ENCODE measurements at regions not wholly inside any gene's neighbourhood (a gene's known extent, or its start where the extent isn't known, plus 50 kb on each side); places are given as distances from the start of the nearest gene placed in this dataset.
A peak's percentile ranks its signal among the peaks of the same experiment; 100 is the strongest.
"Not testable (repeated sequence)": the region's sequence is repeated elsewhere in the genome, so short reads cannot be mapped to it uniquely, and the experiment has no call there.

DNA sequence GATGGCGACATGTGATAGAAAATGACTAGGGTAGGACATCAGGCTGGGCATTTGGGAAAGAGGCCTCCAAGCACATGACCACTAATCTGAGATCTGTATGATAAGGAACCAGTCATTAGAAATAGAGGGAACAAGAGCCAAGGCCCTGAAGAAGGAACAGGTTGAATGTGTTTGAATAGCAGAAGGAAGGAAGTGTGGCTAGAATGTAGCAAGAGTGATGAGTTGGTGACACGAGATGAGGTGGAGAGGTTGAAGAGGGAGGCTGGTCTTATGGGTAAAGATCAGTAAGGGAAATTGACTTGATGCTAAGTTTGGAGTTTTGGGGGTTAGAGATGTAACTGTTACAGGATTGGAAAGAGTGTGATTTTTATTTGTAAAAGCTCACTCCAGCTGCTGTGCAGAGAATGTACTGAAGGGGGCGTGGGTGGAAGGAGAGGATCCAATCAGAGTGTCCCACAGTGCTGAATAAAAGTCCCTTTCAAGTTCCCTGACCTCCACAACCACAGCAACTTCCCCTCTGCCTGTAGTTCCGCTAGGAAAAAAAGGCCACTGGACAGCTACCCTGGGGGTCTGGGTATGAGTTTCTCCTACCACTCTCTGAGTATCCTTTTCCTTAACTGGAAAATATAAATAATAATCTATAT lies 295.0 kb downstream of the OMA1 start:
- no peak for DNase-seq
- no peak for ATAC-seq

DNA sequence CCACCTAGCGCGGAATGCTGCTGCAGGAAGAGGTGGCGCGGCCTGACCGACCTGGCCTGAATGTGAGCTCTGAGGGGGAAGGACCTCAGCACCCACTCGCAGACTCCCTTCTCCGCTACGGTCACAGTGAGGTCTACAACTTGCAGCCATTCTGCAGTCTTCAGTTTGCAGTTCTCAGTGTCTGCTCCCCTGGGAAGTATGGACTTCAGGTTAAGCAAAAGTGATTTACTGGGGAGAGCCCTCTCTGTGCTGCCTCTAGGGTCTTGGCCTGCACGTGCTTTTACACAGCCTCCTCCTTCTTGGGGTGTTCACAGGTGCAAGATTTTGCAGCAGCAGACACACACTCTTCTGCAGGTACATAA lies 296.0 kb downstream of the OMA1 start:
- no peak for DNase-seq
- ATAC-seq: no peak

DNA sequence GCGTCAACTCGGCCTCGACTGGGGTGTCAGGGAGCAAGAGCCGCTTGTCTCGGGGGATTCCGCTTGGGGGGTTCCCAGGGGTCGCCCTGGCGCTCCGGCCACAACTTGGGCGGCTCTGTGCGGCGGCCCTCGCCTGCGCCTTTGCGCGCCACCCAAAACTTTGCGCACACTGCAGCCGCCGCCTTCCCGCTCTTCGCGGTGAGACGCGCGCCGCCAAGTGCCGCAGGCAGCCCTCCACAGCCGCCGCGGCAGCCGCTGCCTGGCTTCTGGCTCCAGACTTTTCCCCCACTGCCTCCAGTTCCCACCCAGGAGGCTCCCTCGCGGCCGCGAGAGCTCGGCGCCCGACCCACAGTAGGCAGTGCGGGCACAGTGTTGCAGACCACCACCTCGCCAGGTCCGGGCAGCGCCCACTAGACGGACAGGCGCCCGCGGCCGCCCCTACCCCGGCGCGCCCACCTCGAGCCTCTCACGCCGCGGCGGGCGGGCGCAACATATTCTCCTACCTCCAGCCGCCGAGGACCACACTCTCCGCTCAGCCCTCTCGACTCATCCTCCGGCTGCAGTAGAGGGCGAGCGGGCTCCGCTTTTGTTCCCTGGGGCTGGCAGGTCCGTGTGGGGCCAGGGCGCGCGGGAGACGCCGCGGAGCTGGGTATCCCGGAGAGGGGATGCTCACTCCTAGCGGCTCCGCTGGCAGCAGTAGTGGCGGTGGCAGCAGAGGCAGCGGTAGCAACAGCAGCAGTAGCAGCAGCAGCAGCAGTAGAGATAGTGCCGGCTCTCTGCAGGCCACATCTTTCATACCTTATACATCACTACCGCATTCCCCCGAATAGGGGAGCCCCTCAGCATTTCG lies 296.6 kb downstream of the OMA1 start:
- ATAC-seq (peak; percentile 60), DNase-seq (peak; percentile 11)

DNA sequence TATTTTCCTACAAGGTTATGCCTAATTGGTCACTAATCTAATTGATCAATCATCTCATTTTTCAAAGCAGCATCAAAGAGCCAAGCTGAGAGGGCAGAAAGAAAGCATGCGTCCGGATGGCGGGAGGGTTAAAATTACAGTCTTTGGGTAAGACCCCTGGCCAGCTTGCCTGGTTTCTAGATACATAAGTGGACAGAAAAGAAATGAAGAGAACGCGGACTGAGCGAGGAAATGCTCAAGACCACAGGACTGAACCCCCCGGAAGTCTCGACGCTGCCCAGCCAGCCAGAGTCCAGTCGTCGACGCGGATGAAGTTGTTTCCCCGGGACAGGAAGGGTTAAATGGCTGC lies 297.2 kb downstream of the OMA1 start:
- no peak for ATAC-seq
- no peak for DNase-seq

DNA sequence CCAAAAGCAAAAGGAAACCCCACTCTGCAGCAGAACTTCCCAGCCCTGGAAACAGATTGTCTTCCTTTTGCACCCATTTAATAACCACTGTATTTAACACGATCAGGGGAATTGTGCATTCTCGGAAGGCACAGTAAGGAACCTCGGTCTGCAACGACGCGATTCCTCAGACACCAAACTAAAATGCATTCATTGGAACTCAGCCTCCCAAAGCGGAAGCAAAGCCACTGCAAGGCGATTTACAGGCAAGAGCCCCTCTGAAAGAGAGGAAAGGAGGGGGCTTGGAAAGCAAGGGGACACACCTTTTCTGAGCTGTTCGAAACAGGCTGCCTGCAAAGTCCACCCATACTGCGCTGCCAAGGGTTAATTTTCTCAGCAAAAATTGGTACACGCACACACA lies 297.7 kb downstream of the OMA1 start:
- ATAC-seq: no peak

DNA sequence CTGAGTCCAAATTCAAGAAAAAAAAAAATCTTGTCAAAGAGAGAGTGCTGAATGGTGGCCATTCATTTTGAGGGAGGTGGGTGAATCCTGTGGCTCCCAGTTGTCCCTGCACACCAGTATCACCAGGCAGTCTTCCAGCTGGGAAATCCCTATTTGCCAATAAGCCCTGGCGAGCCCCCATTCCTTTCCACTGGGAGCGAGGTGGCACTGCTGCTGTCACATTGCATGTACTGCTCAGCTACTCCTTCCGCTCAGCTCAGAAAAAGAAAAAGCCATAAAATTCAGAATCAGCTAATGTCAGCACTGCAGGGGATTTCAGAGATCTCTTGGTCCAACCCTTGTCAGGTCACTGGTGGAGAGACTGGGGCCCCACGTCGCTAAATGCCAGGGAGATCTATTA lies 298.5 kb downstream of the OMA1 start:
- DNase-seq (no peak), ATAC-seq (no peak)

More for the DNA sequence above, 297.7 kb downstream of the OMA1 start:
- no peak for DNase-seq

DNA sequence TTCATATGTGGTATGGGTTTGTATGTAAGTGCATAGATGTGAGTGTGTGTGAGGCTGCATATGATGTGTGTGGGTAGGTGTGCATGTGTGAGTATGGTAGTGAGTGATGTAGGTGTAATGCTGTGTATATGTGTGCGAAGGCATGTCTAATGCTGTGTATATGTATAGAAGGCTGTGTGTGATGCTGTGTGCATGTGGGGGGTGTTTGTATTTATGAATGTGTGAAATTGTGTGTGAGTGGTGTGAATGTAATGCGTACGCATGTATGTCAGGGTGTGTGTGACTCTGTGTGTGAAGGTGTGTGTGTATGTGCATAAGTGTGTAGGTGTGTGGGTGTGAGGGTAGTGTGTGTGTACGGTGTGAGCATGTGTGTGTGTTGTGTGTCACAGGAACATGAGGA lies 300.0 kb downstream of the OMA1 start:
- ATAC-seq (no peak), DNase-seq (no peak)

DNA sequence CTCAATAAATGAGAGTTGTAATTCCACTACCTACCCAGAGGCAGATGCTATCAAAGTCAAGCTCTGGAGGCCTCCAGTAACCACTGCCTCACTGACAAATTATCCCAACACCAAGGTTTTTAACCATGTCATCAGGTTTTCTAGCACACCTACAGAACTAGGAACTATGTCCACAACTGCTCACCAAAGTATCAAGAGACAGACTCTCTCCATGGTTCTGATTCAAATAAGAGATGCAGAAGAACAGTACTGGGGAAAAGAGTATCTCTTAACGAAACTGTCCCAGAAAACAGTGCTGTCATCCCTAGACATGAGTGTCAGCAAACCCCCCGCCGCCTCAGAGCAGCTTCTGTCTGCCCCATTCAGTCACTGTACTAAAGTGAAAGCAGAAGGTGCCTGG lies 301.7 kb downstream of the OMA1 start:
- DNase-seq (no peak), ATAC-seq (no peak)

DNA sequence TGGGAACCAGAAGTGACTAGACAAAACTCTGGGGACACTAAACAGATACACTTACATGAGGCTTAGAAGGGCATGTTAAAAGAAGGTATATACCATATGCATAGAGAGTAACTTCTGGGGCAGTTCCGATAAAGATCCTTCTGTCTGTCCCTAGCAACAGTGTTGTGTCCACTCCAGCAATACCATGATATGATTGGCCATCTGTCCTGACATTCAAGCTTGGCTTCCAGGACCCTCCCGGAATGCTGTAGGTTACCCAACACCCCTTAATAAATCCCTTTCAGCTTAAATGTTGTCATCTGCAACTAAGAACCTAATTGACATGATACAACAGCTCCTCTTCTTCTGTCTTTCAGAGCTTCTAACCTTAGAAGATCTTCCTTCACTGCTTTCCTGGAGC lies 307.7 kb downstream of the OMA1 start:
- no peak for DNase-seq

DNA sequence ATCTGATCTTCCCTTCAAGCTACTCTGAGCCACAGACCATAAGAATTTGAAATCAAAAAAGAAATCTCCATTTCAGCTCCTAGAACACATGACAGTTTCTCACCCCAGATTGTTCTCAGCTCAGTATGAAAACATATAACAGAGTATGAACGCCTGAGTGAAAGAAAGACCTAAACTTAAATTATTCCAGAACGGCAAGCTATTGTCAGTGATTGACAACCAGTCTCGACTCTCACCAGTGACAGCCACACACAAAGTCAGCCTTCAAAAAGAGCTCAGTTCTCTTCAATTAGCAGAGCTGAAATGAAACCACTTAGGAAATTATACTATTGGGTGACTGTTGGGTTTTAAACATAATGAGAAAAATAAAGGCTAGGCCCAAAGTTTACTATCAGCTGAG lies 312.8 kb downstream of the OMA1 start:
- ATAC-seq (no peak), DNase-seq (no peak)

More for the DNA sequence above, 307.7 kb downstream of the OMA1 start:
- ATAC-seq: no peak

DNA sequence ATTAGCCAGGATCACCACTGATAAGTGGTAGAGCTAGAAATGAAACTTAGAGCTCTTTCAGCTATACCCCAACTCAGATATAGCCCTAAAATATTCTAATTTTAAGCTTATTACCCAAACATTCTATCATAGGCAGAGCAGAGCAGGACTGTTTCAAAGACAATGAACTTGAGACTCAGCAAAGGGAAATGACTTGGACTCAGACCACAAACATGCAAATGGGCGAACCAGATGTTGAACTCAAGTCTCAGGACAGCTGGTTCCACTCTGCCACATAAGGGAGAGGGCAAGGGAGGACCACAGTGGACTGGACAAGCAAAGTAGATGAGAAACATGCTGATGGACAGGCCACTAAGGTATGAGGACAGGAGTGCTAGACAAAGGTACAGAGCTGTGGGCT lies 315.3 kb downstream of the OMA1 start:
- ATAC-seq: no peak
- no peak for DNase-seq

DNA sequence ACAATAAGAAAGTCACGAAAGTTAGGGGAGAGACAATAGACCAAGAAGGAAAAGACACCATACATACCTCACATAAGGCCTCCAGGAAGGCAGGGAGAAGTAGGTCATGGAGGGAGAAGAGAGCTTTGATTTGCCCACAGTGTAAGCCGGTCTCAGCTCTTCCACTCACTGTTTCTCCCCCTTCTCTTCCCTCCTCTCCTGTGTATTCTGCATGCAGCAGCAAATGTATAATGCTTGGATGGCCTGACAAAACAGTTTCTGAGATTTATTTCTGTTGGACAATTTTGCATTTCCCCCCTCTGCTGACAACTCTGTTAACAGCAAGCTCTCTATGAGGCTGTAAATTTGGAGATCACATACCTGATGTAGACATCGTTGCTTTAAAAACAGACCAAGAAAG lies 318.9 kb downstream of the OMA1 start:
- ATAC-seq (no peak), DNase-seq (no peak)

DNA sequence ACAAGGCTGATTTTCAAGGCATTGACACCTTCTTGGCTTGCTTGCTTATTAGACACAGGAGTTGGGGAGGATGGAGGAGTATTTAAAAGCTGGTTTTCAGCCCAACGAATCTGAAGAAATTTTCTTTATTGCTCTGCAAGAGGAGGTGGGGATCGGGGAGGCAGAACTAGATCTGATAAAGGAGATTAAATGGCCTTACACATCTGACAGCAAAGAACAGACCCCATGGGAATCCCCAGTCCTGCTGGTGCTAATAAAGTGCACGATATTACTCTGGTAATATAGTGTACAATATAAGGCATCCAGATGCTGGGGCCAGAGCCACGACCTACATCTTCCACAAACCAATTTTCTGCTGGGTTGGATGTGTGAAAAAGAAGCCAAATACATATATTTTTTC lies 323.0 kb downstream of the OMA1 start:
- DNase-seq: no peak
- no peak for ATAC-seq

DNA sequence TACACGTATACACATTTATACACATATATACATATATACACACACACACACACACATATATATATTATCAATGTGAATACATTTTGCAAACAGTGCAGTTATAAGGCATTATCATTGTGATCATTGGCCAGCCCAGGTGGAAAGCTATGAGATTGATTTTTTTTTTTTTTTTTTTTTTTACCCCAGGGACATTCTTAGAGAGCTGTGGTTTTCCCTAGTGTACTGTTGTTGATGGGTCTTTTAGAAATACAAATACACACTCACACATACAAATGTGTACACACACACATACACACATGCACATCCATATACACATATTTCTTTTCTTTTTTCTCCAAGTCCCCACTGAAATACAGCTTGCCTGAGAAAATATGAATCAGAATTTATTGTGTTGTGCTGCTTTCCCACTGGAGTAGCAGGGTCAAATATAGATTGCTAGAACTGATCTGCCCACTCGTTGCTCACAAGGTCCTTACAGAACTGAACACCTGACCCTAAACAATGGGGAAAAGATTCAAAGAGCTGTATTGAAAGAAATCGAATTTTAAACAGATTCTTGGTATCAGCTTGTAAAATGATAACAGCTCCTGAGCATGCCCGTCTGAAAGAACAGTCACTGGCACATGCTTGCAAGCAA lies 325.6 kb downstream of the OMA1 start:
- DNase-seq (no peak), ATAC-seq (no peak)

DNA sequence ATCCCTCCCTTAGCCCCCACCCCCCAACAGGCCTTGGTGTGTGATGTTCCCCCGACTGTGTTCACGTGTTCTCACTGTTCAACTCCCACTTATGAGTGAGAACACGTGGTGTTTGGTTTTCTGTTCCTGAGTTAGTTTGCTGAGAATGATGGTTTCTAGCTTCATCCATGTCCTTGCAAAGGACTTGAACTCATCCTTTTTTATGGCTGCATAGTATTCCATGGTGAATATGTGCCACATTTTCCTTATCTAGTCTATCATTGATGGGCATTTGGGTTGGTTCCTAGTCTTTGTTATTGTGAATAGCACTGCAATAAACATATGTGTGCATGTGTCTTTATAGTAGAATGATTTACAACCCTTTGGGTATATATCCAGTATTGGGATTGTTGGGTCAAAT lies 330.4 kb downstream of the OMA1 start:
- ATAC-seq: not testable (repeated sequence)

DNA sequence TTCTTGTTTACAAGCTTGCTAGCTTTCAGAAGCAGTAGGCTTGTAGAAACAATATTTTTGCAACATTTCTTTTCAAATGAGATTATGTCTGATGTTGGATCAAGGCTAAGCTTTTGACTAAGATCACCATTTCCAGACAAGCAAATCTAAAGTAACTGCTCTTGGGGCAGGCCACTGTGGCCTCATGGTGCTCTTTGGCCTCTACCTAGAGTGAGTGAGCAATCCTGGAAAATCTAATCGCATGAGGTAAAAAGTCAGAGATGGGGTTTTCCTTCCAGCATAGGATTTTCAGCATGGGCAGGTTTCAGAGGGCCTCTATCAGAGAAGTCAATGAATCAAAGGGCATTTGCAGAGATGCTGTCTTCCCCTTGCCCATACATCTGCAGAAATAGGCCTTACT lies 331.9 kb downstream of the OMA1 start:
- no peak for ATAC-seq
- DNase-seq: no peak

More for the DNA sequence above, 330.4 kb downstream of the OMA1 start:
- DNase-seq: not testable (repeated sequence)

DNA sequence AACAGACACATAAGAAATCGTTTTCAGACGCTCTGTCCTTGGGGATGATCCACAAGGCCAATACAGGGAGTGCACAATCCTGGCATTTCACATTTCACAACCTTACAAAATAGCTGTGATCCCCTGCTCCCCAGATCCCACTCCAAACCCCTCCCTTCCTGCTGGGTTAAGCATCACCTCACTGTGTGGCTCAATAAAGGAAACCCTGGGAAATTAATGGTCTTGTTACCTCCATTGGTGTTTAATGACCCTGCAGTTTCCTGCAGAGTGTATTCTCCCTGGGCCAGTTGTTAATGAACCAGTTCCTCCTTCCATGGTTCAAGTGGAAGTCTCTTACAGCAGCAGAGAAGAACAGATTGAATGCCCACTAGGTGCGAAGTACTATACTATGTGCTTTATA lies 334.7 kb downstream of the OMA1 start:
- no peak for ATAC-seq

DNA sequence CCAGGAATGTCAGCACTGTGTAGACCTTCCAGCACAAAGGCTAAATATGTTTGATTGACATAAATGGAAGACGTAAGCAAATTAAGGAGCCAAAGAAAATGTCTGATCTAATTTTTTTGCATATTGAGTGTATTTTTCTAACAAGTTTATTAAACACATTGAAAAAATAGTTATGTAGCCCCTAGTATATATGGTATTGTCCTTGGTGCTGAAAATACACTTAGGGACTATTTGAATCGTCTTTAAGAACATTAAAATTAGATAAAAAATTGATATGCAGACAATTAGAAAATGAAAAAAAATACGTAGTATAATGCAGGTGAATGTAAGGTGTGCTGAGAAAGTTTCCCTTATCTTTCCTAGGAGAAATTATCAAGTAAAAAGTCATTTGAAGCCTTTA lies 337.0 kb downstream of the OMA1 start:
- ATAC-seq: no peak
- no peak for DNase-seq

More for the DNA sequence above, 334.7 kb downstream of the OMA1 start:
- DNase-seq: no peak

DNA sequence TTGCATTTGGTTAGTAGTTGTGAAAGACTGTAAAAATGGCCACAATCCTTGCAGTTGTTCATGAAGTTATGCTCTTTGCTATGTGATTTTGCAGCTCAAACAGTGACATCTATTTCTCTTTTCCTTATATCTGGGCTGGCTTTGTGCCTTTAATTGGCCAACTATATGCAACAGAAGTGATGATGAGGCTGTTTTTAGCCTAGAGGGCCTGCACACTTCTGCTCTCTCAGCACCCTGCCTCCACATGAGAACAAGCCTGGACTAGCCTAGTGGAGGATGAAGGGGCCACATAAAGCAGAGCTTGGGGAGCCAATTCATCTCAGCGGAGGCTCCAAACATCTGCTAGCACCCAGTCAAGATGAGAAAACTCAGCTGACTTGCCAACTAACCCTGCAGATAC lies 339.8 kb downstream of the OMA1 start:
- ATAC-seq (no peak), DNase-seq (no peak)

DNA sequence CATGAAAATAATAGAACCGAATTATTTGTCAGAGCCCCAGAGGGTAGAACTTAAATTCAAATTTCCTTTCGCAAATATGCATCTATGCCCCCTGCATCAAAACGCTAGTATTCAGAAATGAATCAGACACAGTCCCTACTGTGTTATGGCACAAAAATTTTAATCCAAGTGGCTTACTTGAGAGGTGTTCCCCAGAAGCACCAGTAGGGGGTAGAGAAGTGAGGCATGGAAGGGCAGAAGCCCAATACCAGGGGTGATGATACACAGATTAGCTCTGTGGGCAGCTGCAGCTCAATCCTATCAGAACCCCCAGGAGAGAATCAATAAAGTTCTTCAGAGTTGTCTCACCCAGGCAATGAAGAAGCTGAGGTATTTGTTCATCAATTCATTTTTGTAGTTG lies 342.2 kb downstream of the OMA1 start:
- ATAC-seq: no peak
- DNase-seq: no peak

DNA sequence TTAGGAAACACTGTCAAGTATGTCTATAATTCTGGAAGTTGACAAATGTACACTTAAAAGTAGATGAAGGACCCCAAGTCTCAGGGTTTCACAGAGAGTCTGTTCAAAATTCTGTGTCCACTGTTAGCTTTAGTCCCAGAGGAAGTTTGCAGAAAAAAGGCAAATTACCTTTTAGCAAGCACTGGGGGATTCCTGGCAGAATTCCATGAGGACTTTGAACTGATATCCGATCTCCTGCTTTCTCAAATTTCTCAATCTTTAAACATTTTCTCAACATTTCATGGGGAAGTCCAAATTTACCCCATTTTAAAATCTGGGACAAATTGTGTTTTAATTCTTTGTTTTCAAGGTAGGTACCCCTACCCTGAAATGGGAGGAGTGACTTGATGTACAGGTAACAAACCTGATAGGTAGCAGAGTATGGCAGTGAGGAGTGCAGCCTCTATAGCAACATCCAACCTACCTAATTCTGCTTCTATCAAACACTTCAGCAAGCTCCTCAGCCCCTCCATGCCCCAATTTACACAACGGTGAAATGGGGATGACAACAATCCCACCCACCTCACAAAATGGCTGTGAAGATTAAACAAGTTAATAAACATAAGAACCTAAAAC lies 344.9 kb downstream of the OMA1 start:
- ATAC-seq (no peak), DNase-seq (no peak)

DNA sequence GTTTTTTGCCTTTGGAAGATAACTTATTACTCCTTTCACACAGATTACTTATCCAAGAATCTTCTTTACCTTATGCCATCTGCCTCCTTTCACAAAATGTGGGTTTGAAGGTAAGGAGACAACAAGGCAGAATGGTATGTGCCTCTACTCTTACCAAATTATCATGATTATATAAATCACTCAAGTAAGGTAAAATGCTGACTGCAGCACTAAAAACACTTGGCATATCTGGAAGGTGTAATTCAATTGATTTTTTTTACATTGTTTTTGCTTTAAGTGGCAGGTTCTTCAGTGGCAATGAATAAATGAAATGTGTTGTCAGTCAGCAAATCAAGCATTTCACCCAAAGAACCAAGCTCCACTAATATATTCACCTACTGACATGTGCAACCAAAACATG lies 346.1 kb downstream of the OMA1 start:
- no peak for ATAC-seq
- no peak for DNase-seq

DNA sequence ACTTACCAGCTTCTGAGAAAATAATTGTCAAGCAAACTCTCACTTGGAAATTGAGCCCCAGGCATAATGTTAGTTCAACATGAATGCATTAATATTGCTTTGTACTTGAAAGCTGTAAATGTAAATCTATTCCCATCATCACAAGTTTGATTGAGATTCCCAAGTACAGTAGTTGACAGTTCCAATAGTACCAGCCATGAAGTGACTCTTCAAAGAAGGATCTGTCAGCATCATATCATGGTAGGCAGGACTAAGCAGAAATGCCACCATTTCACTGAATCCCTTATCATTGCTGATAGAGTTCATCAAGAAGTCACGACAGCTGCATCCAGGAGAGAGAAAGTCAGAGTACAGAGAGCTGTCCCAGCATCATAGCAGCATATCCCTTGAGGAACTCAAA lies 348.7 kb downstream of the OMA1 start:
- DNase-seq (no peak), ATAC-seq (no peak)
